Panc1 (cell line): ENCODE measurements at regions not wholly inside any gene's neighbourhood (a gene's known extent, or its start where the extent isn't known, plus 50 kb on each side); places are given as distances from the start of the nearest gene placed in this dataset.

Experiments used
- ATAC-seq: fragments of 200-7000 bp; cut with Tn5 transposase; 2 replicates; pipeline ENCODE4 v1.9.1; 2020; ENCODE audit warnings: mild to moderate bottlenecking, moderate library complexity
- BruUV-seq: library from RNA; stranded (reverse); fragments of 400-500 nt; replicated peaks from 2 replicates; lab custom pipeline; 2021; lab: Mats Ljungman, UMichigan
- CTCF ChIA-PET: fragments of 300-600 bp; sonication (Branson Sonifier 250); formaldehyde crosslinking; loops from one replicate; lab custom pipeline; 2022; ENCODE audit warnings: antibody characterized with exemption; lab: Charles Lee
- POLR2A ChIA-PET: fragments of 300-600 bp; sonication (Branson Sonifier 250); formaldehyde crosslinking; loops from one replicate; lab custom pipeline; 2022; ENCODE audit warnings: antibody characterized with exemption; lab: Charles Lee
- DNase-seq: peaks from one replicate; pipeline ENCODE4 v3.0.0-alpha.2; 2010; ENCODE audit warnings: low read depth, low spot score
- H3K27ac ChIP-seq: 2 replicates; pipeline ENCODE4 v1.5.1; 2011; ENCODE audit warnings: mild to moderate bottlenecking, low read length, inconsistent platforms
- H3K27me3 ChIP-seq: fragments of 200-500 bp; sonication (Bioruptor generic); 2 replicates; pipeline ENCODE4 v1.6.0; 2014; ENCODE audit warnings: low read length, inconsistent platforms; ENCODE audit not compliant: control insufficient read depth, insufficient read depth
- H3K36me3 ChIP-seq: fragments of 200-500 bp; sonication (Bioruptor generic); 2 replicates; pipeline ENCODE4 v1.5.1; 2014; ENCODE audit warnings: inconsistent platforms, mild to moderate bottlenecking, low read length, moderate library complexity; ENCODE audit not compliant: control insufficient read depth, insufficient read depth
- H3K4me1 ChIP-seq: 2 replicates; pipeline ENCODE4 v1.5.1; 2011; ENCODE audit warnings: inconsistent platforms, mild to moderate bottlenecking, low read length, moderate library complexity; ENCODE audit not compliant: control insufficient read depth, insufficient read depth
- H3K4me3 ChIP-seq, 2 experiments: 2 replicates each; pipeline ENCODE4 v1.5.1; 2011 to 2012; ENCODE audit warnings: low read depth in 2 of 2, low read length in 2 of 2, mild to moderate bottlenecking in 2 of 2, inconsistent platforms in 1 of 2, moderate library complexity in 1 of 2
- H3K9me3 ChIP-seq: fragments of 200-500 bp; sonication (Bioruptor generic); 2 replicates; pipeline ENCODE4 v1.5.1; 2014; ENCODE audit warnings: low read depth, mild to moderate bottlenecking, inconsistent platforms, low read length, moderate library complexity; ENCODE audit not compliant: control insufficient read depth, insufficient read depth
- POLR2AphosphoS5 ChIP-seq: IDR thresholded peaks from 2 replicates; pipeline ENCODE4 v1.6.1; 2012; ENCODE audit warnings: mild to moderate bottlenecking, low read depth, low read length, moderate library complexity
- SIN3A ChIP-seq: IDR thresholded peaks from 2 replicates; pipeline ENCODE4 v1.6.1; 2012; ENCODE audit warnings: low read depth, mild to moderate bottlenecking, low read length, moderate library complexity, borderline replicate concordance; ENCODE audit not compliant: insufficient read depth
- TCF7L2 ChIP-seq: IDR thresholded peaks from 2 replicates; pipeline ENCODE4 v1.6.1; 2011; ENCODE audit warnings: mild to moderate bottlenecking, low read depth, low read length, inconsistent platforms
- in situ Hi-C: cut with HindIII; loops from 2 replicates; pipeline ENCODE4 v1.10.0; 2016; ENCODE audit warnings: low sequenced_read_pairs, low pct_unique_long_range_greater_than_20kb
- intact Hi-C: fragments of 100-400 bp; cut with micrococcal nuclease; formaldehyde crosslinking; loops from one replicate; pipeline ENCODE4 v1.10.0; 2022; ENCODE audit not compliant: unreplicated experiment
- TF ChIP-seq, protein P1 (sequence below), 2 experiments: IDR thresholded peaks; 2 replicates each; pipeline ENCODE4 v1.6.1; 2011 to 2012; ENCODE audit warnings: low read depth in 2 of 2, control low read depth in 1 of 2, low read length in 1 of 2, mild to moderate bottlenecking in 1 of 2, moderate library complexity in 1 of 2; ENCODE audit not compliant: insufficient read depth in 1 of 2
- TF ChIP-seq, protein P2 (sequence below): fragments of 450-650 bp; IDR thresholded peaks from 2 replicates; pipeline ENCODE4 v1.5.1; 2017; ENCODE audit warnings: mild to moderate bottlenecking

DNA sequence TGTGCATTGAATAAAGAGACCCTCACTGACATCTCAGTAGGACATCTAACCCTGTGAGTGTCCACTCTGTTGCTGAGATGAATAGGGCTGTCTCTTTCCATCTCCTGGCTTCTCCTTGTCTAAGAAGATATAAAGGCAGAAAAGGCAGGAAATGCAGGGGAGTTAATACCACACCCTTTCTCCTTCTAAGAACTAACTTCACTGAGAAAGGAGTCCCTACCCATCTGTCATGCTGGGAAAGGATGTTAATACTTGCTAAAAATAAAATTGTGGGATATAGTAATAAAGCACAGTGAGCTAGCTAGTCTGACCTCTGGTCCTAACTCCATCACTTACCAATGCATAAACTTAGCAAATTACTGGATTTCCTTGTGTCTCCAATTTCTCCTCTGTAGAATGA lies 213.9 kb upstream of the FIGN start:
- H3K4me3 ChIP-seq, result no peak overlapping the region
- no peak for TF ChIP-seq TCF7L2
- TF ChIP-seq, protein P1, sequence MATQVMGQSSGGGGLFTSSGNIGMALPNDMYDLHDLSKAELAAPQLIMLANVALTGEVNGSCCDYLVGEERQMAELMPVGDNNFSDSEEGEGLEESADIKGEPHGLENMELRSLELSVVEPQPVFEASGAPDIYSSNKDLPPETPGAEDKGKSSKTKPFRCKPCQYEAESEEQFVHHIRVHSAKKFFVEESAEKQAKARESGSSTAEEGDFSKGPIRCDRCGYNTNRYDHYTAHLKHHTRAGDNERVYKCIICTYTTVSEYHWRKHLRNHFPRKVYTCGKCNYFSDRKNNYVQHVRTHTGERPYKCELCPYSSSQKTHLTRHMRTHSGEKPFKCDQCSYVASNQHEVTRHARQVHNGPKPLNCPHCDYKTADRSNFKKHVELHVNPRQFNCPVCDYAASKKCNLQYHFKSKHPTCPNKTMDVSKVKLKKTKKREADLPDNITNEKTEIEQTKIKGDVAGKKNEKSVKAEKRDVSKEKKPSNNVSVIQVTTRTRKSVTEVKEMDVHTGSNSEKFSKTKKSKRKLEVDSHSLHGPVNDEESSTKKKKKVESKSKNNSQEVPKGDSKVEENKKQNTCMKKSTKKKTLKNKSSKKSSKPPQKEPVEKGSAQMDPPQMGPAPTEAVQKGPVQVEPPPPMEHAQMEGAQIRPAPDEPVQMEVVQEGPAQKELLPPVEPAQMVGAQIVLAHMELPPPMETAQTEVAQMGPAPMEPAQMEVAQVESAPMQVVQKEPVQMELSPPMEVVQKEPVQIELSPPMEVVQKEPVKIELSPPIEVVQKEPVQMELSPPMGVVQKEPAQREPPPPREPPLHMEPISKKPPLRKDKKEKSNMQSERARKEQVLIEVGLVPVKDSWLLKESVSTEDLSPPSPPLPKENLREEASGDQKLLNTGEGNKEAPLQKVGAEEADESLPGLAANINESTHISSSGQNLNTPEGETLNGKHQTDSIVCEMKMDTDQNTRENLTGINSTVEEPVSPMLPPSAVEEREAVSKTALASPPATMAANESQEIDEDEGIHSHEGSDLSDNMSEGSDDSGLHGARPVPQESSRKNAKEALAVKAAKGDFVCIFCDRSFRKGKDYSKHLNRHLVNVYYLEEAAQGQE (IDR thresholded peaks at IDR 0.05; ENCODE audit: insufficient read depth in 1 of 2, low read depth in 2 of 2, low read length in 1 of 2), result no peak
- TF ChIP-seq, protein P2, sequence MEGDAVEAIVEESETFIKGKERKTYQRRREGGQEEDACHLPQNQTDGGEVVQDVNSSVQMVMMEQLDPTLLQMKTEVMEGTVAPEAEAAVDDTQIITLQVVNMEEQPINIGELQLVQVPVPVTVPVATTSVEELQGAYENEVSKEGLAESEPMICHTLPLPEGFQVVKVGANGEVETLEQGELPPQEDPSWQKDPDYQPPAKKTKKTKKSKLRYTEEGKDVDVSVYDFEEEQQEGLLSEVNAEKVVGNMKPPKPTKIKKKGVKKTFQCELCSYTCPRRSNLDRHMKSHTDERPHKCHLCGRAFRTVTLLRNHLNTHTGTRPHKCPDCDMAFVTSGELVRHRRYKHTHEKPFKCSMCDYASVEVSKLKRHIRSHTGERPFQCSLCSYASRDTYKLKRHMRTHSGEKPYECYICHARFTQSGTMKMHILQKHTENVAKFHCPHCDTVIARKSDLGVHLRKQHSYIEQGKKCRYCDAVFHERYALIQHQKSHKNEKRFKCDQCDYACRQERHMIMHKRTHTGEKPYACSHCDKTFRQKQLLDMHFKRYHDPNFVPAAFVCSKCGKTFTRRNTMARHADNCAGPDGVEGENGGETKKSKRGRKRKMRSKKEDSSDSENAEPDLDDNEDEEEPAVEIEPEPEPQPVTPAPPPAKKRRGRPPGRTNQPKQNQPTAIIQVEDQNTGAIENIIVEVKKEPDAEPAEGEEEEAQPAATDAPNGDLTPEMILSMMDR, result no peak
- TF ChIP-seq SIN3A, result no peak
- TF ChIP-seq POLR2AphosphoS5, result no peak
- ATAC-seq (no peak), DNase-seq (no peak)
- no peaks in the 10 kb centered on the region for H3K36me3 ChIP-seq
- CTCF ChIA-PET, result interaction anchor here (0.7 kb wide), 1 partner anchor 762 kb away, joined by 3 read pairs; no protein-coding TSS in a partner anchor
- in situ Hi-C loops (no loop called here), intact Hi-C loops (no loop called here)
- H3K27ac ChIP-seq, result no peak overlapping the region
- no peaks in the 10 kb centered on the region for H3K27me3 ChIP-seq
- no TSS peak for BruUV-seq
- no peaks in the 10 kb centered on the region for H3K4me1 ChIP-seq
- H3K9me3 ChIP-seq, result no peaks in the 10 kb centered on the region; the same call in 1 of the 2 replicates
- POLR2A ChIA-PET, result no interaction called here

DNA sequence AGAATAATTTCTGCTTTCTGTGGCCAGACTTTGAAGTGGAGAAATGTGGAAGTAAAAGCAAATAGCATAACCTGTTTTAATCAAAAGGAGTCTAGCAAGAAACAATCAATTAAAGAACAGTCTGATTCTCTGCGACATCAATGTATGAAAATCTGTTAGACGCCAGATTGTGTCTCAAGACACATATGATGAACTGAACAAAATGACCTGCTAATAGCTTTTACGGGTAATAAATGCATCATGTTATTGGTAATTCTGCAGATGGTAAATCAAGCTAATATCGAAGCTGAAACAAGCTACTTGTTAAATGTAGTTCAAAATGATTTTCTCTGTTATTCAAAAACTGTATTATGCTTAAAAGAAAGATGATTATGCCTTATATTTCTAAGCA lies 208.5 kb upstream of the FIGN start:
- ATAC-seq (no peak), DNase-seq (no peak)
- POLR2A ChIA-PET, result no interaction called here
- no peaks in the 10 kb centered on the region for H3K36me3 ChIP-seq
- CTCF ChIA-PET, result no interaction called here
- no peak overlapping the region for H3K4me3 ChIP-seq
- H3K27ac ChIP-seq, result no peak overlapping the region
- no peaks in the 10 kb centered on the region for H3K4me1 ChIP-seq
- BruUV-seq, result no TSS peak
- H3K9me3 ChIP-seq, result no peaks in the 10 kb centered on the region
- intact Hi-C loops, result no loop called here
- TF ChIP-seq, protein P2, result no peak
- no peak for TF ChIP-seq TCF7L2
- TF ChIP-seq SIN3A, result no peak
- TF ChIP-seq POLR2AphosphoS5, result no peak
- TF ChIP-seq, protein P1 (IDR thresholded peaks at IDR 0.05; ENCODE audit: insufficient read depth in 1 of 2, low read depth in 2 of 2, low read length in 1 of 2), result no peak
- in situ Hi-C loops, result no loop called here
- no peaks in the 10 kb centered on the region for H3K27me3 ChIP-seq
